Neural crest cell (in vitro differentiated cells): ENCODE measurements at regions not wholly inside any gene's neighbourhood (a gene's known extent, or its start where the extent isn't known, plus 50 kb on each side); places are given as distances from the start of the nearest gene placed in this dataset.
A peak's percentile ranks its signal among the peaks of the same experiment; 100 is the strongest.
"Not testable (repeated sequence)": the region's sequence is repeated elsewhere in the genome, so short reads cannot be mapped to it uniquely, and the experiment has no call there.

Experiments used
- DNase-seq: peaks from one replicate; pipeline ENCODE4 v3.0.0; 2021; ENCODE audit warnings: low read depth, mixed read lengths, low spot score
- H3K27ac Mint-ChIP-seq: one replicate; pipeline ENCODE4 v1.8.0; 2021; ENCODE audit warnings: mild to moderate bottlenecking, mixed read lengths; ENCODE audit not compliant: unreplicated experiment
- H3K27me3 Mint-ChIP-seq: 2 replicates; pipeline ENCODE4 v1.8.0; 2021; ENCODE audit warnings: low read depth, mild to moderate bottlenecking, mixed read lengths
- H3K36me3 Mint-ChIP-seq: 2 replicates; pipeline ENCODE4 v1.8.0; 2021; ENCODE audit warnings: low read depth, mild to moderate bottlenecking, mixed read lengths
- H3K4me1 Mint-ChIP-seq: 2 replicates; pipeline ENCODE4 v1.8.0; 2021; ENCODE audit warnings: mixed read lengths
- H3K4me3 Mint-ChIP-seq: one replicate; pipeline ENCODE4 v1.8.0; 2021; ENCODE audit warnings: mild to moderate bottlenecking, mixed read lengths
- H3K9me3 Mint-ChIP-seq: 2 replicates; pipeline ENCODE4 v1.8.0; 2021; ENCODE audit warnings: mixed read lengths
- TF ChIP-seq, protein P1 (sequence below): fragments of 200-600 bp; sonication (generic); conservative IDR thresholded peaks from 2 replicates; pipeline ENCODE4 v1.5.0; 2021; ENCODE audit warnings: antibody characterized with exemption, mild to moderate bottlenecking

- Mint-ChIP-seq H3K36me3 (no peaks in the 10 kb centered on the region), H3K9me3 (peaks cover 6% of the 10 kb centered on the region), H3K4me1 (peaks cover 4% of the 10 kb centered on the region), H3K27me3 (peaks cover 3% of the 10 kb centered on the region), H3K27ac (no peak overlapping the region), H3K4me3 (no peak overlapping the region)
- DNase-seq = no peak
- TF ChIP-seq, protein P1, sequence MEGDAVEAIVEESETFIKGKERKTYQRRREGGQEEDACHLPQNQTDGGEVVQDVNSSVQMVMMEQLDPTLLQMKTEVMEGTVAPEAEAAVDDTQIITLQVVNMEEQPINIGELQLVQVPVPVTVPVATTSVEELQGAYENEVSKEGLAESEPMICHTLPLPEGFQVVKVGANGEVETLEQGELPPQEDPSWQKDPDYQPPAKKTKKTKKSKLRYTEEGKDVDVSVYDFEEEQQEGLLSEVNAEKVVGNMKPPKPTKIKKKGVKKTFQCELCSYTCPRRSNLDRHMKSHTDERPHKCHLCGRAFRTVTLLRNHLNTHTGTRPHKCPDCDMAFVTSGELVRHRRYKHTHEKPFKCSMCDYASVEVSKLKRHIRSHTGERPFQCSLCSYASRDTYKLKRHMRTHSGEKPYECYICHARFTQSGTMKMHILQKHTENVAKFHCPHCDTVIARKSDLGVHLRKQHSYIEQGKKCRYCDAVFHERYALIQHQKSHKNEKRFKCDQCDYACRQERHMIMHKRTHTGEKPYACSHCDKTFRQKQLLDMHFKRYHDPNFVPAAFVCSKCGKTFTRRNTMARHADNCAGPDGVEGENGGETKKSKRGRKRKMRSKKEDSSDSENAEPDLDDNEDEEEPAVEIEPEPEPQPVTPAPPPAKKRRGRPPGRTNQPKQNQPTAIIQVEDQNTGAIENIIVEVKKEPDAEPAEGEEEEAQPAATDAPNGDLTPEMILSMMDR = no peak
Observed at GRCh38 chr13:34733721-34734120, 208.3 kb upstream of the NBEA start.

DNA sequence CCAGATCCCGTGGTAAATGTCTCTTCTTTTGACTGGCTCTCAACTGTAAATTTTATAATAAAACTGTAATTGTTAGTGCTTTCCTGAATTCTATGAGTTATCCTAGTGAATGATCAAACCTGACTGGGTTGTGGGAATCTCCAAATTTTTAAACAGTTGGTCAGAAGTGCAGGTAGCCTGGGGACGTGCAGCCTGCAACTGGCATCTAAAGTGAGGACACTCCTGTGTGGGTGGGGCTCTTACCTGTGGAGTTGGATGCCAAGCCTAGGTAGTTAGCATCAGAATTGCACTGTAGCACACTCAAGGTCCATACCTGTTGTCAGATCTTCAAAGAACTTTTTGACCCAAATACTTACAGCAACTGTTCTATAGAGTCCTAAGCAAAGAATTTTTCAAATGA is 207.1 kb upstream of the NBEA start:
- peaks cover 4% of the 10 kb centered on the region for H3K4me1 Mint-ChIP-seq
- no peak for DNase-seq
- H3K36me3 Mint-ChIP-seq = no peaks in the 10 kb centered on the region
- peaks cover 3% of the 10 kb centered on the region for H3K9me3 Mint-ChIP-seq
- H3K27me3 Mint-ChIP-seq = no peaks in the 10 kb centered on the region
- TF ChIP-seq, protein P1 = no peak
- H3K4me3 Mint-ChIP-seq = no peak overlapping the region
- H3K27ac Mint-ChIP-seq = no peak overlapping the region

GRCh38 chr13:34738254-34738992 is 203.6 kb upstream of the NBEA start:
- no peak for DNase-seq

DNA sequence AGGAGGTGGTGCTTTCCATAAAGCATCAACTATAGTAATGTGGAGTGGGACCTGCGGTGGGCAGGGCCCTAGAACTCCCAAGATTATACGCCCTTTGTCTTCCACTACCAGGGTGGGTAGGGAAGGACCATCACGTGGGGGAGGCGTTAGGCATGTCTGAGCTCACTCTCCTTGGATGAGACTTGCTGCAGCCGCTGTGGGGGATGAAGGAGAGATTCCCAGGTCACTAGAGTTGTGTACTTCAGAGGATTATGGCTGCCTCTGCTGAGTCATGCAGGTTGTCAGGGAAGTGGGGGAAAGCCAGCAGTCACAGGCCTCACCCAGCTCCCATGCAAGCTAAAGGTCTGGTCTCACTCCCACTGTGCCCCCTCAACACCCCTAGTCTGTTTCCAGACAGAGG is 195.0 kb upstream of the NBEA start:
- not testable (repeated sequence) for H3K4me1 Mint-ChIP-seq, H3K36me3 Mint-ChIP-seq, H3K27me3 Mint-ChIP-seq, H3K4me3 Mint-ChIP-seq, DNase-seq
- peaks cover 14% of the 10 kb centered on the region for H3K9me3 Mint-ChIP-seq
- peak overlapping the region; percentile 15 for H3K27ac Mint-ChIP-seq

More at GRCh38 chr13:34738254-34738992, 203.6 kb upstream of the NBEA start:
- Mint-ChIP-seq H3K9me3 (peaks cover 12% of the 10 kb centered on the region), H3K36me3 (no peaks in the 10 kb centered on the region), H3K4me3 (no peak overlapping the region), H3K27me3 (no peaks in the 10 kb centered on the region), H3K4me1 (peaks cover 3% of the 10 kb centered on the region), H3K27ac (no peak overlapping the region)
- TF ChIP-seq, protein P1 = no peak

DNA sequence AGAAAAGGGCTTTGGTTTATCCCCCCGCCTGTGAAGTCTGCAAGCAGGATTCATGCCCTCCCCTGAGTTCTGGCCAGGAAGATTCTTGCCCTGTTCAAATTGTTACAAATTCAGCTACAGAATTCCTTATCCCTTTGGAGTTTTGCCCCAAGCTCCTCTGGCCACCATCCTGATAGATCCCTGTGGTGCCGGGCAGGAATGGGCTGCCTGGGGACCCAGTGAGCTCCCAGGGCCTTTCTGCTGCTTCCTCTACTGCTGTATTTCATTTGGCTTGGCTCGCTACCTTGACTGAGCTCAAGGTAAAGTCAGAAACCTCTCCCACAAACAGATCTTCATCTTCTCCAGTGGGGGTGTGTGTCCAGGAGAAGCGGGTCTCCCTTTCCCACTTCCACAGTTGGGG is 194.6 kb upstream of the NBEA start:
- Mint-ChIP-seq H3K4me3 (no peak overlapping the region), H3K36me3 (no peaks in the 10 kb centered on the region), H3K27ac (peak overlapping the region; percentile 15), H3K4me1 (peaks cover 6% of the 10 kb centered on the region), H3K9me3 (peaks cover 9% of the 10 kb centered on the region), H3K27me3 (peaks cover 6% of the 10 kb centered on the region)
- no peak for DNase-seq
- TF ChIP-seq, protein P1 = no peak

DNA sequence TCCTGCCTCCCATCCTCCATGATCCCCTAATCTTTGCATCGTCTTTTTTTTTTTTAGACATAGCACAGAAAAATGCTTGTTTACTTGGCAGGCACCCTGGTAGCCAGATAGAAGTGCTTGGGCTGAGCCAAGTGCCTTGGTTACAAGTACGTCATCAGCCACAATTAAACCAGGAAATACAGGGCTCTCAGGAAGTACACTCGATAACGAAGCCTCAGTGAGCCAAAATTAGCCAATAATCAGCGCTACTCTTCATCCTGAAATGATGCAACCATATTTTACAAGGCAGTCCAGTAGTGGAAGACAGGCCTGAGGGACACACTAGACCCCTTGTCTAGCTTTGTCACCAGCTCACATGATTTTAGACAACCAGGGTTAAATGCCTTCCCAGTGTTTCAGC is 194.0 kb upstream of the NBEA start:
- Mint-ChIP-seq H3K4me3 (no peak overlapping the region), H3K9me3 (peaks cover 6% of the 10 kb centered on the region), H3K36me3 (no peaks in the 10 kb centered on the region), H3K27ac (no peak overlapping the region), H3K27me3 (peaks cover 6% of the 10 kb centered on the region), H3K4me1 (peaks cover 6% of the 10 kb centered on the region)
- DNase-seq = no peak
- TF ChIP-seq, protein P1 = no peak
